Stomach (tissue), 8 donors: ENCODE measurements at regions not wholly inside any gene's neighbourhood (a gene's known extent, or its start where the extent isn't known, plus 50 kb on each side); places are given as distances from the start of the nearest gene placed in this dataset.

Experiments used
- DNase-seq, 2 donors: peaks; one replicate each; pipeline versions ENCODE4 v3.0.0 to v3.0.0-alpha.2; 2013 to 2019
- H3K27ac ChIP-seq, 5 donors: fragments of 200-600 bp in 4 of 5; sonication (generic) in 4 of 5; one replicate each; pipeline ENCODE4 v1.5.1; 2013 to 2019; ENCODE audit warnings: mild to moderate bottlenecking in 1 of 5, moderate library complexity in 1 of 5
- H3K27me3 ChIP-seq, 3 donors: fragments of 200-600 bp; sonication (generic); one replicate each; pipeline ENCODE4 v1.5.1; 2017 to 2019; ENCODE audit warnings: mixed run types in 1 of 3
- H3K36me3 ChIP-seq, 4 donors: fragments of 200-600 bp; sonication (generic); 1 replicate in 3 of 4; 2 replicates in 1 of 4; pipeline ENCODE4 v1.5.1; 2016 to 2019
- H3K4me1 ChIP-seq, 4 donors: fragments of 200-600 bp; sonication (generic); one replicate each; pipeline ENCODE4 v1.5.1; 2016 to 2019
- H3K4me3 ChIP-seq, 4 donors: fragments of 200-600 bp; sonication (generic) in 3 of 4; one replicate each; pipeline ENCODE4 v1.5.1; 2016 to 2019; ENCODE audit warnings: mild to moderate bottlenecking in 1 of 4
- H3K9me3 ChIP-seq, 4 donors: fragments of 200-600 bp; sonication (generic); one replicate each; pipeline ENCODE4 v1.5.1; 2016 to 2019
- CTCF ChIP-seq, 7 experiments: fragments of 450-650 bp in 4 of 7; fragments of 200-600 bp in 3 of 7; sonication (generic) in 3 of 7; IDR thresholded peaks; one replicate each; pipeline ENCODE4 v1.5.1; 2016 to 2019; ENCODE audit warnings: antibody characterized with exemption in 7 of 7, control low read depth in 2 of 7, mild to moderate bottlenecking in 1 of 7
- EP300 ChIP-seq: sonication (generic); formaldehyde crosslinking; IDR thresholded peaks from one replicate; pipeline ENCODE4 v1.6.1; 2017; ENCODE audit warnings: antibody characterized with exemption
- POLR2A ChIP-seq, 4 donors: fragments of 450-650 bp; IDR thresholded peaks; one replicate each; pipeline ENCODE4 v1.6.1; 2016; ENCODE audit warnings: antibody characterized with exemption in 4 of 4, control low read depth in 2 of 4, mild to moderate bottlenecking in 1 of 4, moderate library complexity in 1 of 4
- POLR2AphosphoS5 ChIP-seq, 3 donors: sonication (generic); formaldehyde crosslinking; IDR thresholded peaks; one replicate each; pipeline ENCODE4 v1.6.1; 2016; ENCODE audit warnings: antibody characterized with exemption in 3 of 3
- WGBS, 5 donors: extraction: QIAGEN DNeasy Blood & Tissue Kit in 3 of 5; methylation state at CpG; one replicate each; pipeline versions ENCODE4 v1.1.5 to v1.1.7; 2013 to 2018; 5-methylcytosine and 5-hydroxymethylcytosine counted together
- intact Hi-C: fragments of 100-400 bp; cut with DNase I; formaldehyde crosslinking; loops from one replicate; pipeline ENCODE4 v1.15.1; 2023; ENCODE audit warnings: low total_unique reads
- donor health status: healthy with polysubstance abuse.
- donor health status: Bipolar disorder and iron deficiency.
- donor health status: healthy.

GRCh38 chr1:29709704-29710280 is 473.5 kb downstream of the PTPRU start:
- no peak overlapping the region for H3K4me3 ChIP-seq
- peaks cover 0 to 16% (median 2%) of the 10 kb centered on the region in 4 donors for H3K4me1 ChIP-seq
- H3K27ac ChIP-seq: no peak overlapping the region
- peaks cover 0 to 49% (median 12%) of the 10 kb centered on the region in 3 donors for H3K27me3 ChIP-seq
- peak in 1 of 2 donors; percentile 27 for DNase-seq
- no peaks in the 10 kb centered on the region for H3K9me3 ChIP-seq
- TF ChIP-seq POLR2A (IDR thresholded peaks at IDR 0.05) (no peak), EP300 (no peak), POLR2AphosphoS5 (IDR thresholded peaks at IDR 0.05) (no peak), CTCF (IDR thresholded peaks at IDR 0.05) (no peak)
- intact Hi-C loops: no loop called here
- WGBS, 5 donors: 36 to 46% (median 43%) methylated on average over 6 to 9 of the region's 9 CpGs
- no peaks in the 10 kb centered on the region for H3K36me3 ChIP-seq

GRCh38 chr1:29708796-29709703 is 472.7 kb downstream of the PTPRU start:
- intact Hi-C loops: no loop called here
- Histone ChIP-seq H3K9me3 (no peaks in the 10 kb centered on the region), H3K4me3 (no peak overlapping the region), H3K27ac (no peak overlapping the region), H3K36me3 (no peaks in the 10 kb centered on the region), H3K4me1 (peaks cover 0 to 16% (median 2%) of the 10 kb centered on the region in 4 donors), H3K27me3 (peaks cover 0 to 56% (median 12%) of the 10 kb centered on the region in 3 donors)
- WGBS, 5 donors: 30 to 42% (median 34%) methylated on average over 11 to 13 of the region's 13 CpGs
- peak in 1 of 2 donors; percentile 22 for DNase-seq
- TF ChIP-seq POLR2A (IDR thresholded peaks at IDR 0.05) (no peak), POLR2AphosphoS5 (IDR thresholded peaks at IDR 0.05) (no peak), EP300 (no peak), CTCF (IDR thresholded peaks at IDR 0.05) (no peak)

- H3K4me3 ChIP-seq: no peak overlapping the region
- H3K36me3 ChIP-seq: no peaks in the 10 kb centered on the region
- H3K4me1 ChIP-seq: peaks cover 0 to 16% (median 2%) of the 10 kb centered on the region in 4 donors
- DNase-seq: peak in 1 of 2 donors; percentile 23
- intact Hi-C loops: no loop called here
- peaks cover 0 to 61% (median 12%) of the 10 kb centered on the region in 3 donors for H3K27me3 ChIP-seq
- H3K27ac ChIP-seq: no peak overlapping the region
- H3K9me3 ChIP-seq: no peaks in the 10 kb centered on the region
- 89 to 100% (median 96%) methylated on average over 1 of the region's 1 CpG for WGBS, 5 donors
- TF ChIP-seq POLR2A (IDR thresholded peaks at IDR 0.05): no peak
- no peak for TF ChIP-seq POLR2AphosphoS5 (IDR thresholded peaks at IDR 0.05)
- TF ChIP-seq CTCF (IDR thresholded peaks at IDR 0.05): no peak
- no peak for TF ChIP-seq EP300
Observed at GRCh38 chr1:29708381-29708780, 472.1 kb downstream of the PTPRU start.

GRCh38 chr1:29707796-29708195 is 471.5 kb downstream of the PTPRU start:
- no peak for DNase-seq
- Histone ChIP-seq H3K4me1 (peaks cover 0 to 16% (median 2%) of the 10 kb centered on the region in 4 donors), H3K4me3 (no peak overlapping the region), H3K9me3 (no peaks in the 10 kb centered on the region), H3K27me3 (peaks cover 0 to 56% (median 12%) of the 10 kb centered on the region in 3 donors), H3K27ac (no peak overlapping the region), H3K36me3 (no peaks in the 10 kb centered on the region)
- intact Hi-C loops: no loop called here
- TF ChIP-seq POLR2AphosphoS5 (IDR thresholded peaks at IDR 0.05) (no peak), EP300 (no peak), CTCF (IDR thresholded peaks at IDR 0.05) (no peak), POLR2A (IDR thresholded peaks at IDR 0.05) (no peak)
- WGBS, 5 donors: 79 to 90% (median 89%) methylated on average over 9 of the region's 9 CpGs
